Effector CD8-positive, alpha-beta T cell (primary cell): ENCODE measurements at regions not wholly inside any gene's neighbourhood (a gene's known extent, or its start where the extent isn't known, plus 50 kb on each side); places are given as distances from the start of the nearest gene placed in this dataset.
"Not testable (repeated sequence)": the region's sequence is repeated elsewhere in the genome, so short reads cannot be mapped to it uniquely, and the experiment has no call there.

ENCODE experiments used
- DNase-seq: peaks from one replicate; lab custom pipeline; 2025; lab: John Stamatoyannopoulos, UW

DNA sequence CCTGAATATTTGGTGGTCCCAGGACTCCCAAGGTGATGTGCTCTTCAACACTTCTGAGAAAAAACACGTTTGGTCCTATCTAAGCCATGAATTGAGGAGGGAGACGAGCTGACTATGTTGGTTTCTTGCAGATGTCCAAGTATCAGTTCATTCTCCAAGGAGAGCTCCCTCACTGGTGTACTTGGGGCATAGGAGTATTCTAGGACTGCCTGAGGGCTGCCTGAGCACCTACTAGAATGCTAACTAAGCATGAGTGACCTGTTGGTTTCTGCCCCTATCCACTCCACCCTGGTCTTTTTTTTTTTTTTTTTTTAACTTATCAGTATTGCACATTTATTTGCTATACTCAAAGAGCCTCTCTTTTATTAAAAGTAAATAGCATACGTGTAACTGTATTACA, 200.5 kb upstream of the FANCL start:
- DNase-seq, result no peak

DNA sequence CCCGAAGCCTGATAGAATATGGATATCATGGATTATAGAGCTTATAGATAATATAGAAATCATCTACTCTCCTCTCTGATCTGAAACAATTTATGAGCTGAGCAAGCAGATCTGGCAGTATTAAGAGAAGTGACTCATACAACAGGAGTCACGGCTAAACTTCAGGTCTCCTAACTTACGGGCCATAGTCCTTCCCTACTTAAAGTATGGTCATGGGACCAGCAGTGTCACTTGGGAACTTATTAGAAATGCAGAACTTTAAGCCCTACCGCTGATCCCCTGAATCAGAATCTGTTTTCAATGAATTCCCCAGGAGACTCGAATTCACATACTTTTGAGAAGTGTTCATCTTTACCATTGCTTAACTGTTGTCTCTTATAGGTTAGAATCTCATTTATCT, 195.7 kb upstream of the FANCL start:
- DNase-seq, result no peak

DNA sequence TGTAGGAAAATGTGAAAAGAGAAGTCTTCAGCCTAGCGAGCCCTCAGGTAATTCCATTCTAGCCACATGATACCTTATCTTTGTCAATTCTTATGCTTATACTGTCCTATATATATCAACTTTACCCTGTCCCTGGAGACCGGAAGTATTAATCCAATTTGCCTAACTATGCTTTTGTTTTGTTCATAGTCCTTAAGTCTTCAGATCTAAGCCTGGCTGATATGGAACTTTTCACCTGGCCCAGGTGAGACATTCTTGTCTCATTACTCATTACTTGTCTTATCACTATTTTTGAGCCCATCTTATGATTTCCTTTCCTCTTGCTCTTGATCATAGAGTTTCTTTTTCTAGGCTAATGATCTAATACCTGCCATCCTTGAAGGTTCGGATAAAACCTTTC, 194.1 kb upstream of the FANCL start:
- DNase-seq, result no peak

DNA sequence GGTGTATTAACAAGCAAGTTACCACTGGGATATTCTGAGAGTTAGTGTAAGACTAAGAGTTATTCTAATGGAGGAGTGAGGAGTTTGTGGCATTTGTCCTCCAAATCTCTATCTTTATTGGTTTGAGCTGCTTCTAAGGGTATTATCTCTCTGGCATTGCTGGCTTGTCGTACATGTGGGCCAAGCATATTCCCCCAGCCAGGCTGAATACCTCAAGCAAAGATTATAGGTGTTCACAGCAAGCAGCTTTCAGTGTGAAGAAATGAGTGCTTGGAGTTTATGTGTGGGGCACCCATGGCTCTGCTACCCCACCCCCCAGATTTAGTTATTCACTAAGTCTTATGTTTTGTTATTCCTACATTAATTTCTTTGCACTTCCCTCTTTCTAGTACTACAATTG, 193.6 kb upstream of the FANCL start:
- no peak for DNase-seq

DNA sequence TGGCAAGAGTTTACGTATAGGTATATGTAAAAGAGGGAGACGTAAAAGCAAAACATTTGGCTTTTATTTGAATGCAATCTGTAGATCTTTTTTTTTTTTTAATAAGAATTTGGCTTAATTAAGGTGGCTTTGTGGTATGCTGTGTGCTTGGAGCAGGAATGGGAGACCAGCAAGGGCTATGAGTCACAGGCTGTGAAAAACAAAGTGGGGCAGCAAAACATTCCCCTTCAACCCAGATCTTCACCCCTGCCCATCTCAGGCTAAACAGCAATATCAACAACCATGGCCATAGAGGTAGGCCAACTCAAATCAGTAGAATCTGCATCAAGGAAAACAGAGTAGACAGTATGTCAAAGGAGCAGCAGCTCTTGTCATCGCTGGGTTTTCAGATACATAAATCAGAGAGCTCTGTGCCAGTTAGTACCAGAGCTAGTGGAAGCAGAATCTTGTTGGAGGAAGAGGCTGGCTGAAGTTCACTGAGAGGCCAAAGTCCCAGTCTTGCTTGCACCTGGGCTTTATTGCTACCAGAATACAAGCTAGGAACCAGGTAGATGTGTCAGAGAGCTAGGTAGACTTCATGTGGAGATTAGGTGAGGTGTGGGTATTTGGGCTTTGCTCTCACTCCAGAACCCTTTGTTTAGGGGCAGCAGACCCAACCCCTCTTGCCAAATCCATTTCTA, 191.5 kb upstream of the FANCL start:
- no peak for DNase-seq

DNA sequence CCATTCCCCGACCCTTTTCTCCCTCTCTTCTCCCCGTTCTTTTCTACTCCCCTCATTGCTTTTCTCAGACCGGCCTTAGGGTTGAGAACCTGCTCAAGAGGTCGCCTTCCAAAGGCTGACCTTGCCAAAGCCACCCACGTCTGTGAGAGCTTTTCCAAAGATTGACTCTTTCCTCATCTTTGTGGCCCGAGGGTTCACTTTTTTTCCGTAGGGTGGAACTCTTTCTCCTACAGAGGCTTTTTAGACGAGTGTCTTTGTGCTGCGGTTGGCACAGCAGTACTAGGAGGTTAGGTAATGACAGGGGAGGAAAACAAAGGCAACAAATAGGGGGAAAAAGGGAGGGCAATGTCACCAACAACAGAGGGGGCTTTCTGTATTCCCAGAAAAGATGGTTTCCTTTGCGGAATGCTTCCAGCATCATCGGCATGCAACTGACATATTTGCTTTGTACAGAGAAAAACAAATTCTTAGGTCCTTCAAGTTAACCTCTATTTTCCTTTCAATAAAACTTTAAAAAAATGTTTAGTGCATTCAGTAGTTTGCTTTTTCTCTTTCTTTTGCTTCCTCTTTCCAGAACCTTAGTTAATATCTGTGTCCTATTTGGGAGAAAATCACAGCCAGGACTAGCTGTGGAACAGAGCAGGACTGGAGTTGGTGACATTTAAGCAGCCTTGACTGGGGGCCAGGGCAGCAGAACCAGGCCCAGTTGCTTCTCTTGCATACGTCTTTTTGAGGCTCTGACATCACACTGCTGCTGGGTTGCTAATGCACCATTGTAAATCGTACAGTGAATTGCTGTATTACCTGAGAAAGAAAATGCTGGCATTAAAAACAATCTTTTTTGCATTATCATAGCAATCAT, 188.1 kb upstream of the FANCL start:
- no peak for DNase-seq

DNA sequence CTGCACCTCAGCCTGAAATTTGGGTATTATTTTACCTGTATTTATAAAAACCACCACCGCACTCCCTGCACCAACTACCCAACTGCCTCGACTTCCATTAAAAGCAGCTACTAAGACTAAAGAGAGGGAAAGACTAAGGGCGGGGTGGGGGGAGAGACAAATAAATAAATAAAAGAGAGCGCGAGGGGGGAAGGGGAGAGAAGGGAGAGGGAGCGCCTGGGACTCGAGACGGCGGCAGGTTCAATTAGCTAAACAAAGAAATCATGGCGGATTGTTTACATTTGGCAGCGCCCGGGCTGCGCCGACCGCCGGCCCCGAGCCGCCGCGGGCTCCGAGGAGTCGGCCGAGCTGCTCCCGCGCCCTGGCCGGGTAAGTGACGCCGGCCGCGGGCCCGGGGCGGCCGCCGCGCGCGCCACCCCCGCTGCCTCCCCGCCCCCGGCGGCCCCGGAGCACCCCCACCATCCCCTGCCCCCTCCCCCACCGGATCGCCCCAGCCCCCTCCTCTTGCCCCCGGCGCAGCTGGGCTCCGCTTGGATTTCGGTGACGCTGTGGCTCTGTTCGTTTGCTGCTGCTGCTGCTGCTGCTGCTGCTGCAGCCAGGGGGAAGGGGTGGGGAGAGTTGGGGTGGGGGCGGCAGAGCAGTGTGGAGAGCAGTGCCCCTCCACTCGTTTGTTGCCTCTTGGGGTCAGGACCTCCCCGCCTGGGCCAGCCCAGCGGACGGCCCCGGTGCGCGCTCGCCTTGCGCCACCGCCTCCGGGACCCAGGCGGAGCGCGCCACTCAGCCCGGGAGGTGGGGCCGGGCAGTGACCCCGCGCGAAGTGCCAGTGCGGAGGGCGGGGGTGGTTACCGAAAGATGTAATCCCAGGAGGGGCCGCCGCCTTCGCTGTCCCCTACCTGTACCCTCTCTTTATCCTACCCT, 187.2 kb upstream of the FANCL start:
- DNase-seq, result no peak

DNA sequence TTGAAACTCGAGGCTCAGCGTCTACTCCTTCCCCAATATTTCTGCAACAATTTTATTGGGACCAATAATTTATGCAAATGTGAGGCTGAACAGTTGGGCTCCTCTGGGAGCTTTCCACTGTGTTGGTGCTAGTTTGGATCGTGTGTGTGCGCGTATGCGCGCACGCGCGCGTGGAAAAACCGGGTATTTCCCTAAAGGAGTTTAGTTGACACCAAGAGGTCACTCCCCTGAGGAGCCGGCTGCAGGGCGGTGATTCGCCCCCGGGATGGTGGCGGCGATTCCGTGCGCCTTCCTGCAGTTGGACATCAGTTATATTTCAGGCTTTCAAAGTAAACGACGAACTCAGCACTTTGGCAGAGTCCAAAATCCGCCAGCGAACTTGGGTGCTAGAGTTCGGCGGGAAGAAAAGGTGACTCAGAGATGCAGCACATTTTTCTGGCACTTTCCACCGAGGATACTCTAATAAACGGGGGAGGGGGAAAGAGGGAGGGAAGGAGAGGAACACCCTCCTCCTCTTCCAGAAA, 186.5 kb upstream of the FANCL start:
- no peak for DNase-seq

DNA sequence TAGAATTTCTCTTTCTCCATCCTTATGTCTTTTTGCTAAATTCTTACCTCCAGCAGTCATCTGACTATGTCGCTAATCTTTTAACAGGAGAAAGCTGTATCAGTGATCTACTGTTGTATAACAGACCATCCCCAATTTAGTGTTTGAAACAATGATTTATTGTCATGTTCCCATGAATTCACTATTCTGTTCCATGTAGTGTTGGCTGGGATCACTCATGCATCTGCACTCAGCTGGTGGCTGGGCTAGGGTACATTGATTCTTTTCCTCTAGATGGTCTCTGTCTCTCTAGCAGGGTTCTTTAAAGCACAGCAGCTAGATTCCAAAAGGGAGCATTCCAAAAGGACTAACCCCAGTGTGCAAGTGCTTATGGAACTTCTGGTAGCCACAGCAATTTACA, 184.2 kb upstream of the FANCL start:
- DNase-seq, result no peak

DNA sequence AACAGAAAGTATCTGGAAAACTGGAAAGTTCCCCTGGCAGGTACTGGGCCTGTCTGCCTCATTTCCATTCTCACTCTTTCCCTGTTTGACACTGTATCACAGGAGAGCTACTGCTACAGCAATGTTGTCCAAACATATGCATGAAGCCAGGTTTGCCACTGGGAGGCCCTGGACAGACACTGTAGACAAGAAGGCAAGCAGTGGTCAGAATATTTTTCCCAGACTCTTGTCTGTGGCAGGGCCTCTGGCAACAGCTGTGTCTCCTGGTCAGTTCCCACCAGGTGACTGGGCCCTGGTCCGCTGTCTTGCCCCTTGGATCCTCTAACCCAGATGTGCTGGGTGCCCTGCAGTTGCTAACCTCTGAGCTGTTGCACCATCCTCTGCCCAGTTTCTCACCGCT, 178.9 kb upstream of the FANCL start:
- DNase-seq, result no peak

DNA sequence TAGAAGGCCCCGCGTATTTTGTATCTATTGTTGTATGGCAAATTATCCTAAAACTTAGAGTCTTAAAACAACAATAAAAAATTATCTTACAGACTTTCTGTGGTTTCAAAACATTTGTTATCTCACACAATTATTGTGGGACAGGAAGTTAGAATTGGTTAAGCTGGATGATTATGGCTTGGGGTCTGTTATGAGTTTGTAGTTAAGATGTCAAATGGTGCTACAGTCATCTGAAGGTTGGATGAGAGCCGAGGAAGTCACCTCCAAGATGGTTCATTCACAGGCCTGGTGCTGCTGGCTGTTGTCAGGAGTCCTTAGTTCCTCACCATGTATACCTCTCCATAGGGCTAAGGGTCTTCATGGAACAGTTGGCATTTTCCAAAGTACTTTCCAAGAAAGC, 175.6 kb upstream of the FANCL start:
- DNase-seq, result no peak

DNA sequence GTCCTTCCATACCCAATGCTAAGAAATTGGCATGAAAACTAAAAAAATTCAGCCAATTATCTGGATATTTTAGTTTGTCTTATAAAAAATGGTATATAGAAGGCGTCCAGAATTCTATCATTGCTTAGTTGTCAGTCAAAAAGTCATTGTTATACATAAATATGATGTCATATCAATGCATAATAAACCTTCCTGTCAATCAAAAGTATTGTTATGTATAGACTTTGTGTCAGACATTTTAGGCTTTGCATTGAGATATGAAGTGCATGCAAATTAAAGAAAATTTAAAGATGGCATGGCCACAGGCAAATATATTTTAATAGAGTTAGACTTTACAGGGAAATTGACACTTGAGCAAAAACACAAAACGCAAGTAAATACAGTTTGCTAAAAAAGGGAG, 173.4 kb upstream of the FANCL start:
- no peak for DNase-seq

DNA sequence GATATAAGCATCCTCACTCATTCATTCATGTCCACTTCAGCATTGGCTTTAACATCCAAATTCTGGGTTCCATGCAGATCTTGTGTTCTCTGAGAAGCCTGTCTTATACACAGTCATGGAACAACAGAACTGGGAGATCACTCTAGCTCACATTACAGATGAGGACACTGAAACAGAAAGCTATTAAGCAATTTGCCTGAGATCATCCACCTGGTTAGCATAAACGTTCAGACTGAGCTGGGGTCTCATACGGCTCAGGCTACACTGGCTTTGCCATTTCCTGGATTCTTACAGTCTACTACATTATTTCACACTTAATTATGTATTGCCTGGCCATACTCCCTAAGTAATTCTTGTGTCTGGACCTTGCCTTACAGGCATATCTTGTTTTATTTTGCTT, 169.4 kb upstream of the FANCL start:
- no peak for DNase-seq

DNA sequence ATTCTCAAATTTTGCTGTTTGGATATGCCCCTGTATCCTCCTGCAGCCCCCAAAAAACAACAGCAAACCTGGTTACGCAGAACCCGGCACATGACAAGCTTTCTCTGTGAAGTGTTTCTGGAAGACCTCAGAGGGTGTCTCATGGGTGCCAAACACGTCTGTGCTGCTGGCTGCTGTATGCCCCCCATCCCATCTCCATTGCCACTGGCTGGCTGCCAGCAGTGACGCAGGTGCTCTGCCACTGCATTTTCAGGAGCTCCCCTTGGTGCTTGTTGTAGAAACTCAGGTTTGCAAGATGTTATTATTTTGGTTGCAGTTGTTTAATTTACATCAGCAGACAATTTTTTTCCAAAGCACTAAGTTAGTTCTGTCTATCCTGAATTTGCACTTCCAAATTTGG, 166.4 kb upstream of the FANCL start:
- DNase-seq, result no peak

DNA sequence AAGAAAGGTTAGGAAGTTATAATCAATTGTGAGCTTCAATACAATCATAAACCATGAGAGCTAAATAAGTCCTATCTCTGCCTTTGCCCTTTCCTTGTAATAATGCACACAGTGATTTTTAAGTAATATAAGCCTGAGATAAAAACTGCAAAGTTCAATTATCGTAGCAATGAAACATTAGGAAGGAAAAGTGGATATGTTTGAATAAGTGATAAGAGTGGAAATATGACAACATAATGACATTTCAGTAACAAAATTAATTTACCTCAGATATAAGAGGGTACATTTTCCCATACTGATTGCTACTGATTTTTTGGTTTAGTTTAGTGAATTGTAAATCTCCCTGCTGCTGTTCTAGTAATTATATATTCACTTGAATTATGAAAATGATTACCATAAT, 164.2 kb upstream of the FANCL start:
- DNase-seq, result no peak

DNA sequence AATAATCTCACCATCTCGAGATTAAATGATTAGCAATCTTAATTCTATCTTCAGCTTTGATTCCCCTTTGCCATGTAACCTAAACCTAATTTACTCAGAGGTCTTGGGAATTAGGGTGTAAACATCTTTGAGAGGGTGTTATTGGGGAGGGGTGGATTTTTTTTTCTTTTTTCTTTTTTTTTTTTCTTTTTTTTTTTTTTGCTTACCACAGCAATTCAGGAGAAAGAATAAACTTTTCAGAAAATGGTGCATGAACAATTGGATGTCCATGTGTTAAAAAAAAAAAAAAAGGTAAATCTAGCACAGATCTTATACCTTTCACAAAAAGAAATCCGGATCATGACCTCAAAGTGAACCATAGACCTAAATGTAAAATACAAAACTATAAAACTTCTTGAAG, 160.8 kb upstream of the FANCL start:
- DNase-seq, result no peak

DNA sequence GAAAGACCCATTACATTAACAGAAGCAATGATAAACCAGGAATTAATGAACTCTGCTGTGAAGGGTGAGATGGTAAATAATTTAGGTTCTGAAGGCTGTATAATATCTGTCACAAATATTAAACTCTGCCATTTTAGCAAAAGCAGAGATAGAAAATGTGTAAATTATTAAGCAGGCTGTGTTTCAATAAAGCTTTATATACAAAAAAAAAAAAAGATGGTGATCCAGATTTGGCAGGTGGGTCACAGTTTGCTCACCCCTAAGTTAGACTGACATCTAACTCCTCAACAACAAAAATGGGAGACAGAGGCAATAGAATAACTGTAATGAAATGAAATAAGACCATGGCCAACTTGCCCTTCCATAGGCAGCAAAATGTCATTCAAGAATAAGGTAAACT, 157.3 kb upstream of the FANCL start:
- no peak for DNase-seq

DNA sequence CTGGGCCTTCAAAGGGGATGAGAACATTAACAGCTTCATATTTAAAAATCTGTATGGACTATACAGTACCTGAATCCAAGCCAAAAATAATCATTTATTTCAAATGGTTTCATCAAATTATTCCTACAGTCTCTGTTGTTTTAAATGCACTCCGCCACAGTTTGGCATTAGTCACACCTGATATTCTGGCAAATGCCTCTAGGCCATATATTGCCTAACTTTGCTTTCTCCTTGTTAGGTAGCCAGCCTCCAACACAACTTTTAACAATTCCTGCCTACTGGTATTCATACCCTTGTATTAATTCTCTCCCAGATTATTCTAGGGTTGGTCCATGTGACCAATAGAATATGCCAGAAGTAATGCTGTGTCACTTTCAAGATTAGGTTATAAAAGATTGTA, 146.6 kb upstream of the FANCL start:
- no peak for DNase-seq

DNA sequence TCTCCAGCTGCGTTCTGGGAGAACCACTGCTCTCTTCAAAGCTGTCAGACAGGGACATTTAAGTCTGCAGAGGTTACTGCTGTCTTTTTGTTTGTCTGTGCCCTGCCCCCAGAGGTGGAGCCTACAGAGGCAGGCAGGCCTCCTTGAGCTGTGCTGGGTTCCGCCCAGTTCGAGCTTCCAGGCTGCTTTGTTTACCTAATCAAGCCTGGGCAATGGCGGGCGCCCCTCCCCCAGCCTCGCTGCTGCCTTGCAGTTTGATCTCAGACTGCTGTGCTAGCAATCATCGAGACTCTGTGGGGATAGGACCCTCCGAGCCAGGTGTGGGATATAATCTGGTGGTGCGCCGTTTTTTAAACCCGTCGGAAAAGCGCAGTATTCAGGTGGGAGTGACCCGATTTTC, 145.8 kb upstream of the FANCL start:
- not testable (repeated sequence) for DNase-seq

DNA sequence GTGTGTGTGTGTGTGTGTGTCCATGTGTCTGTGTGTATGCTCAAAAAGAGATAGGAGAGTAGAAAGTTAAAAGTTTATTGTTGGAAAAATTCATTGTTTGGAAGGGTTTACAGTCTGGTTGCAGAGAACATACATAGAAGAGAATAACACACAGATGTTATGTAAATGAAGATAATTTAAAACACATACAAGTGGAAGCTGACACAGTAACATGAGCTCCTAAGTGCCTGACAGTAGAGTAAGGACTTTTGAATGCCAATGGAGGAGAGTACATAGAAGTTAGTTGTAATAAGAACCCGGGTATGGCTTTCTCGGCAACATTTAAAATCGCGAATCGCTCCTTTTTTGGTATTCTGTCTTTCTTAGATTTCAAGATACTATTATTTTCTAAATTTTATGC, 137.0 kb upstream of the FANCL start:
- DNase-seq, result no peak

DNA sequence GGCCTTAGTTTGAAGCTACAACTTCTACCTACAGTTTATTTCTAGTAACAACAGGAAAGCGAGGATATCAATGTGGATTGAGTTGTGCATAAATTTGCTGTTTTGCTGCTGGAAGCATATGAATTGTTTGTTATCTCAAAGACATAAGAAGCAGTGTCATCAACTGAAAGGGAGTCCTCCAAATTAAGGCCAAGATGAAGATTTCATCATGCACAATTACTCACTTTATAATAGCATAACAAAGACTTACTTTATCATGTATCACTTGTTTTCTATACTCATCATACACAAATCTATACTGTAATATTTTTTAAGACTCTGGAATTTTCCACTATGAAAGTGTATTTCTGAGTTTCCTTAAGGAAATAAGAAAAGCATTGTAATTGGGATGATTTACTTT, 136.1 kb upstream of the FANCL start:
- no peak for DNase-seq

DNA sequence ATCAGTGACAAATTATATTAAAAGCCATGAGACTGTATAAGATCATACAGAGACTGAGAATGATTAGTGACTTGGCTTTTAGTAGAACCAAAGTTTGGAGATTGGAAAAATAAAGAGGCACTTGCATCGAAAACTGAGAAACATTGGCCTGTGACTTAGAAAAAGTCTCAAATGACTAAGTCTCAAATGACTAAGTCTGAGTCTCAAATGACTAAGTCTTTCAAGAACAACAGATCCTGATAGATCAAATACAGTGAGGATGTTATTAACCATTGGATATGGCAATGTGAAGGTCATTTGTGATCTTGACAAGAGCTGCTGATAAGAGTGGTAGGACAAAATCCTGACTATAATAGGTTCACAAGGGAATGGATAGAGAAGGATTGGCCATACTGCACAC, 135.5 kb upstream of the FANCL start:
- DNase-seq, result no peak
